Lung (tissue), 11 donors: ENCODE measurements at regions not wholly inside any gene's neighbourhood (a gene's known extent, or its start where the extent isn't known, plus 50 kb on each side); places are given as distances from the start of the nearest gene placed in this dataset.

ENCODE experiments used
- ATAC-seq: fragments of 200-7000 bp; cut with Tn5 transposase; one replicate; pipeline ENCODE4 v1.9.1; 2020; ENCODE audit warnings: moderate number of reproducible peaks; ENCODE audit not compliant: insufficient read depth, low FRiP score
- DNase-seq, 3 donors: peaks; one replicate each; pipeline ENCODE4 v3.0.0-alpha.2; 2013 to 2017
- H3K27ac ChIP-seq, 2 donors: one replicate each; pipeline ENCODE4 v1.5.1; 2013; ENCODE audit warnings: mild to moderate bottlenecking in 2 of 2, moderate library complexity in 2 of 2, control low read depth in 1 of 2, inconsistent platforms in 1 of 2, low read depth in 1 of 2, low read length in 1 of 2
- H3K27me3 ChIP-seq, 3 donors: one replicate each; pipeline ENCODE4 v1.5.1; 2013; ENCODE audit warnings: low read length in 2 of 3; ENCODE audit not compliant: control insufficient read depth in 3 of 3, insufficient read depth in 3 of 3
- H3K36me3 ChIP-seq, 4 donors: one replicate each; pipeline ENCODE4 v1.5.1; 2013; ENCODE audit warnings: low read length in 4 of 4, mild to moderate bottlenecking in 1 of 4, moderate library complexity in 1 of 4; ENCODE audit not compliant: control insufficient read depth in 4 of 4, insufficient read depth in 4 of 4
- H3K4me1 ChIP-seq, 5 donors: one replicate each; pipeline ENCODE4 v1.5.1; 2013; ENCODE audit warnings: low read length in 5 of 5, mild to moderate bottlenecking in 2 of 5, moderate library complexity in 1 of 5; ENCODE audit not compliant: control insufficient read depth in 5 of 5, insufficient read depth in 5 of 5
- H3K4me3 ChIP-seq: one replicate; pipeline ENCODE4 v1.5.1; 2013; ENCODE audit warnings: mild to moderate bottlenecking, control low read depth, moderate library complexity
- H3K9ac ChIP-seq, 2 donors: one replicate each; pipeline ENCODE4 v1.5.1; 2013; ENCODE audit warnings: low read length in 2 of 2, control low read depth in 1 of 2; ENCODE audit not compliant: insufficient read depth in 1 of 2
- H3K9me3 ChIP-seq, 4 donors: one replicate each; pipeline ENCODE4 v1.5.1; 2013; ENCODE audit warnings: low read length in 3 of 4, mild to moderate bottlenecking in 1 of 4, moderate library complexity in 1 of 4; ENCODE audit not compliant: control insufficient read depth in 4 of 4, insufficient read depth in 3 of 4
- WGBS, 2 donors: extraction: QIAGEN DNeasy Blood & Tissue Kit; methylation state at CpG; one replicate each; pipeline ENCODE4 v1.1.7; 2013; 5-methylcytosine and 5-hydroxymethylcytosine counted together
- TF ChIP-seq, protein P1 (sequence below): IDR thresholded peaks from 2 replicates; pipeline ENCODE4 v1.5.1; 2012; ENCODE audit warnings: mild to moderate bottlenecking; ENCODE audit errors: control extremely low read depth, extremely low read depth
- donor health status: control.
- donor health status: control.
- donor health status: Bipolar disorder and iron deficiency.
- donor health status: healthy.
- donor health status: DM: yes; HTN: yes; CAD: no.

DNA sequence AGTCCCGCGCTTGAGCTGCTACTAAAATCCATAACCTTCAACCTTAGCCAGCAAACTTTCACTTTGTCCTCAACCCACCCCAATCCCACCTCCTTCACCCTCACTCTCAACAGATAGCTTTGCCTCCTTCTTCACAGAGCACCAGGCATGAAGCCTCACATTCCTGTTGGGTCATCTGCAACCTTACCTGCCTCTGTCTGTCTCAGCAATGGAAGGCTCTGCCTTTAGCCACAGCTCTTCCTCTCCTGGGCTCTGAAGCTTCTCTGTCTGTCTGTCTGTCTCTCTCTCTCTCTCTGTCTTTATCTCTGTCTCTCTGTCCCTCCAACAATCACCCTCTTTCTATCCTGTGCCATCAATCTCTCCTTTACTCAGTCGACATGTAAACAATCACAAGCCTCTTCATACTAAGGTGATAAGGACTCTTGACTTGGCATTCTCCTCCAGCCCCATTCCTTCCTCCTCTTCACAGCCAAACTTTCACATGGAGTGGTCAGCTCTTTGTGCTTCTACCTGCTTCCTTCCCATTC, 220.8 kb downstream of the SPTSSA start:
- Histone ChIP-seq H3K27me3 (peaks cover 0 to 4% (median 0%) of the 10 kb centered on the region in 3 donors), H3K4me1 (peaks cover 0 to 4% (median 0%) of the 10 kb centered on the region in 5 donors), H3K9ac (no peak overlapping the region), H3K4me3 (no peak overlapping the region), H3K36me3 (no peaks in the 10 kb centered on the region), H3K27ac (no peak overlapping the region), H3K9me3 (peaks cover 0 to 2% (median 0%) of the 10 kb centered on the region in 4 donors)
- WGBS, 2 donors, result 75 to 93% methylated on average over 3 of the region's 3 CpGs
- TF ChIP-seq, protein P1, sequence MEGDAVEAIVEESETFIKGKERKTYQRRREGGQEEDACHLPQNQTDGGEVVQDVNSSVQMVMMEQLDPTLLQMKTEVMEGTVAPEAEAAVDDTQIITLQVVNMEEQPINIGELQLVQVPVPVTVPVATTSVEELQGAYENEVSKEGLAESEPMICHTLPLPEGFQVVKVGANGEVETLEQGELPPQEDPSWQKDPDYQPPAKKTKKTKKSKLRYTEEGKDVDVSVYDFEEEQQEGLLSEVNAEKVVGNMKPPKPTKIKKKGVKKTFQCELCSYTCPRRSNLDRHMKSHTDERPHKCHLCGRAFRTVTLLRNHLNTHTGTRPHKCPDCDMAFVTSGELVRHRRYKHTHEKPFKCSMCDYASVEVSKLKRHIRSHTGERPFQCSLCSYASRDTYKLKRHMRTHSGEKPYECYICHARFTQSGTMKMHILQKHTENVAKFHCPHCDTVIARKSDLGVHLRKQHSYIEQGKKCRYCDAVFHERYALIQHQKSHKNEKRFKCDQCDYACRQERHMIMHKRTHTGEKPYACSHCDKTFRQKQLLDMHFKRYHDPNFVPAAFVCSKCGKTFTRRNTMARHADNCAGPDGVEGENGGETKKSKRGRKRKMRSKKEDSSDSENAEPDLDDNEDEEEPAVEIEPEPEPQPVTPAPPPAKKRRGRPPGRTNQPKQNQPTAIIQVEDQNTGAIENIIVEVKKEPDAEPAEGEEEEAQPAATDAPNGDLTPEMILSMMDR, result no peak
- no peak for DNase-seq
- no peak for ATAC-seq

DNA sequence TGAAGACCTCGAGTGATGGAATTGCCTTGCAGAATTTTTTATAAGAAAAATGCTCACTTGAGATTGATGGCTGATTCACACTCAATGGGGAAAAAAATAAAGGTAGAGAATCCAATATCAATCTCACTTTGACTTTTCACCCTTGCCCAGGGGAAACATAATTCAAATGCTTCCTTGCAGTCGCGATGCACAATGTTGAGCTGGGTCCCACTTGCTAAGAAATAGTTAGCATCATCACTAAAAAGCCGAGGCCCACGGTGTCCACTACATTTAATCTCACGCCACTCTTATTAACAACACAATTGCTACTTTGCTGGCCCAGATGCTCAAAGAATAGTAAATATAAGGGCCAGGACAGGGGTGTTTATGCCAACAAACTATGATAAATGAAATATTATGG, 223.4 kb downstream of the SPTSSA start:
- no peak overlapping the region for H3K27ac ChIP-seq
- DNase-seq (no peak), ATAC-seq (no peak)
- H3K36me3 ChIP-seq, result no peaks in the 10 kb centered on the region
- H3K9me3 ChIP-seq, result peaks cover 0 to 2% (median 0%) of the 10 kb centered on the region in 4 donors
- peaks cover 0 to 6% (median 0%) of the 10 kb centered on the region in 3 donors for H3K27me3 ChIP-seq
- TF ChIP-seq, protein P1, result no peak
- 89 to 95% methylated on average over 6 of the region's 6 CpGs for WGBS, 2 donors
- H3K9ac ChIP-seq, result no peak overlapping the region
- H3K4me1 ChIP-seq, result peaks cover 0 to 10% (median 0%) of the 10 kb centered on the region in 5 donors
- no peak overlapping the region for H3K4me3 ChIP-seq

DNA sequence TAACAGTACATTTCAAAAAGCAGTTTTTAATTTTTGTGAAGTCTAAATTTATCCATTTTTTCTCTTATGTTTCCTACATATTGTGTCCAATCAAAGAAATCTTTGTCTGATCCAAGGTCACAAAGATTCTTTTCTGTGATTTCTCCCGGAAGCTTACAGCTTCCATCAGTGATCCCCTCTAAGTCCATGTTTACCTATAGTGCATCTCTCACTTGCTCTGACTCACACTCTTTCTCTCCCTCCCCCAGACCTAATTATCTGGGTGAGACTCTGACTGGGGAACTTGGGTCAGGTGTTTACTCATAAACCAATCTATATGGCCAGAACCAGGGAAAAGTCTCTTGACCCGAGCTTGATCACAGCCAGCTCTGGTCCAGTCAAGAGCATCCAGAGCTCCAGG, 224.4 kb downstream of the SPTSSA start:
- WGBS, 2 donors, result 97% methylated on average over 2 of the region's 2 CpGs
- Histone ChIP-seq H3K9me3 (peaks cover 0 to 2% (median 0%) of the 10 kb centered on the region in 4 donors), H3K36me3 (no peaks in the 10 kb centered on the region), H3K4me1 (peaks cover 0 to 10% (median 0%) of the 10 kb centered on the region in 5 donors), H3K27me3 (peaks cover 0 to 6% (median 0%) of the 10 kb centered on the region in 3 donors), H3K27ac (no peak overlapping the region), H3K4me3 (no peak overlapping the region), H3K9ac (no peak overlapping the region)
- ATAC-seq (no peak), DNase-seq (no peak)
- TF ChIP-seq, protein P1, result no peak

DNA sequence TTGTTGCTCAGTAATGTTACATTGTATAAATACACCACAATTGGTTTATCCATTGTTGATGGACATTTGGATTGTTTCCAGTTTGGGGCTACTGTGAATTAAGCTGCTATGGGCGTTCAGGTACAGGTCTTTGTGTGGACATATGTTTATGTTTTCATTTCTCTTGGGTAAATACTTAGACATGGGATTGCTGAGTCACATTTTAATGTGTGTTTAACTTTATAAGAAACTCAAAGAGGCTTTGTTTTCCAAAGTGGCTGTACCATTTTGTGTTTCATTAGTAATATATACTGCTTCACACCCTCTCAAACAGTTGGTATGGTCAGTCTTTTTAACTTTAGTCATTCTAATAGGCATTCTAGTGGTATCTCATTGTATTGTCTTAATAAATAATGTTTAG, 225.0 kb downstream of the SPTSSA start:
- Histone ChIP-seq H3K27me3 (peaks cover 0 to 2% (median 0%) of the 10 kb centered on the region in 3 donors), H3K4me1 (peaks cover 0 to 10% (median 0%) of the 10 kb centered on the region in 5 donors), H3K27ac (no peak overlapping the region), H3K9ac (no peak overlapping the region), H3K4me3 (no peak overlapping the region), H3K9me3 (peaks cover 0 to 2% (median 0%) of the 10 kb centered on the region in 4 donors), H3K36me3 (no peaks in the 10 kb centered on the region)
- WGBS, 2 donors, result 51 to 58% methylated on average over 1 of the region's 1 CpG
- TF ChIP-seq, protein P1, result no peak
- ATAC-seq (no peak), DNase-seq (peak in 2 of 3 donors; percentile 38 to 61)
